NCI-H526 (cell line): ENCODE measurements at regions not wholly inside any gene's neighbourhood (a gene's known extent, or its start where the extent isn't known, plus 50 kb on each side); places are given as distances from the start of the nearest gene placed in this dataset.
"Not testable (repeated sequence)": the region's sequence is repeated elsewhere in the genome, so short reads cannot be mapped to it uniquely, and the experiment has no call there.

Experiments used
- DNase-seq, 2 experiments: peaks; one replicate each; lab custom pipeline; 2025; lab: John Stamatoyannopoulos, UW

DNA sequence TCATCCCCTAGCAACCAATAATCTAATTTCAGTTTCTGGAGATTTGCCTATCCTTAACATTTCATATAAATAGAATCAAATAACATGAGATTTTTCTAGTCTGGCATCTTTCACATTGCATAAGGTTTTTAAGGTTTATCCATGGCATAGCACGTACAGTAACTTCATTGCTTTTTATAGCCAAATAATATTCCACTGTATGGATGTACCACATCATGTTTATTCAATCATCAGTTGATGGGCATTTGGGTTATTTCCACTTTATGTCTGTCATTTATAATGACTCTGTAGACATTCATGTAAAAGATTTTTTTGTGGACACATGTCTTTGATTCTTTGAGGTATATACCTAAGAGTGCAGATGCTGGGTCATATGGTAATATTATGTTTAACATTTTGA lies 1052.6 kb downstream of the DNAJB9 start:
- no peak for DNase-seq

DNA sequence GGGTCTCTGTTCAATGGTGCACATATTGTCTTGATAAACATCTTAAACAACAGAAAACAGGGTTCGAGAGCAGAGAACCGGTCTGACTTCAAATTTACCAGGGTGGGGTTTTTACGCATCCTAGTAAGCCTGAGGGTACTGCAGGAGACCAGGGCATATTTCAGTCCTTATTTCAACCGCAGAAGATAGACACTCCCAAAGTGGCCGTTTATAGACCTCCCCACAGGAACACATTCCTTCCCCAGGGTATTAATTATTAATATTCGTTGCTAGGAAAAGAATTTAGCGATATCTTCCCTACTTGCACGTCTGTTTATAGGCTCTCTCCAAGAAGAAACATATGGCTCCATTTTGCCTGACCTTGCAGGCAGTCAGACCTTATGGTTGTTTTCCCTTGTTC lies 1063.2 kb downstream of the DNAJB9 start:
- not testable (repeated sequence) for DNase-seq

DNA sequence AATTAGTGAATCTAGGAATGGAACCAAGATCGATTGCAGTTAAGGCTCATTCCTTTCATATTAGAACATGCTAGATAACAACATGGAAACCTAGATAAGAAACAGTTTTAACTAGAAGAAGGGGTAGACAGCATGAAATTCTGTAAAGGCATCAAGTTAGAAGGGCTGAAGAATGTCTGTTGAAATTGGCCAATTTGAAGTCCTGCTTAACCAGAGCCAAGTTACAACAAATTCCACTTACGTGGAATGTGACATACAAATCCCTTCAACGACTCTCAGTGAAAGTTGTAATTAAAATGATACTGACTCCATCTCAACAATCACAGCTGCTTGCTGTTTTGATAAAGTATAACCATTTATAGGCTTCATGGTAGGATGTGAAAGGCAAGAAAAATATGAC lies 1065.7 kb downstream of the DNAJB9 start:
- DNase-seq = no peak

DNA sequence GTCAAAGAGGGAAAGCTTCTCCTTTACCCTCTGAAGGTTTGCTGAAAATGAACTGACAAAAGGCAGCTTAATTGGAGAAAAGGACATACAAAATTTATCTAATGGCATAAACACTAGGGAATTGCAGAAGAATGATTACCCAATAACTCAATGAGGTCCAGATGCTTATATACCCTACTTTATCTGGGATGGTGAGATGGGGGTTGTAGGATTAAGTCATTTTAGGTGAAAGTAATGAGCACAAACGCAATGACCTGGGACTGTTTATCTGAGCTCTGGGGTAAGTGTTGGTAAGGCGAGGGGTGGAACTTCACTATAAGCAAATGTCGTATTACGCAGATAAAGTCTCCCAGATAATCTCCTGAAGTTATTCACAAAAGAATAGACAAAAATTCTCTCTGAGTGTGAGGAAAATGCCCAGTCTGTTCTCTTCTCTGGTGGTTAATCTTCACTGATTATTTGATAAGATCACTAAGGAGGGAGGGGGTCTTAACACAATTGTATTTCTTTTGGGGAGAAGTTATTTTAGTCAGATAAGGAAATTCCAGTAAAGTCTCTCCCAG lies 1067.8 kb downstream of the DNAJB9 start:
- DNase-seq = no peak

DNA sequence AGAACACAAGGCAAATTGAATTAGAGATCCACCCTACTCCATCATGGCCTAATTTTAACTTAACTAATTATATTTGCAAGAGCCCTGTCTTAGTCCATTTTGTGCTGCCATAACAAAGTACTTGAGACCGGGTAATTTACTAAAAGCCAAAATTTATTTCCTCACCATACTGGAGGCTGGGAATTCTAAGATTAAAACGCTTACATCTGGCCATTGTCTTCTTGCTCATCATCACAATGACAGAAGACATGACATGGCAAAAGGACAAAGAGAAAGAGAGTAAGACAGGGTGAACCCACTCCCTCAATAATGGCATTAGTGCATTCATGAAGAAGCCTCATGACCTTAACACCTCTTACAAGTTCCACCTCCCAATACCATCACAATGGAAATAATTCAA lies 1068.6 kb downstream of the DNAJB9 start:
- DNase-seq = no peak

DNA sequence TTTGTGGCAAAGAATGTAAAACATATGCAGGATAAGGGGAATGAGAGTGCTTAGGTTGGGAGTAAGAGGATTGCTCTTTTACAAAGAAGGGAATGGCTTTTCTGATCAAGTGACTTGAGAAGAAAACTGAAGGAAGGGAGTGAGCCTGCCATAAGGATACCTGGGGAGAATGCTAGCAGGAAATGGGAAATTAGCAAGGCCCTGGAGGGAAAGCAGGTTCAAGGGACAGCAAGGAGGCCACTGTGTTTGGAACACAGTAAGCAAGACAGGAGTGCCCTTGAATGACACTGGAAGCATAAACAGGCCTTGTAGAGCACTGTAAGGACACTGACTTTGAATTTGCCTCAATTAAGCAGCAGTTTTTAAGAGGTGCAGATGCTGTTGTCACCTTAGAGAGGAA lies 1069.9 kb downstream of the DNAJB9 start:
- DNase-seq = no peak

DNA sequence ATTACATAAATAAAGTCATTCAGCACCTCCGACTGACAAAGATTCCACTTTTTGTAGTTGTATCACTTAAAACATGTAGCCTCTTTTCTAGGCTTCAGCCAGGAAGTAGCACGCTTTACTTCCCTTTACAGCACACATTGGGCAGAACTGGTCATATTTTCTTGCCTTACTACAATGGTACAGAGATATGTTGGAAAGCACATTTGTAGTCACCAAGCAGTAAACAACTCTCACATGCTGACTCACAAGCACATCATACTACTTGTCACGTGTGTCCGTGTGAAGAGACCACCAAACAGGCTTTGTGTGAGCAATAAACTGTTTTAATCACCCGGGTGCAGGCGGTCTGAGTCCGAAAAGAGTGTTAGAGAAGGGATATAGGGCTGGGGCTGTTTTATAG lies 1071.8 kb downstream of the DNAJB9 start:
- no peak for DNase-seq

DNA sequence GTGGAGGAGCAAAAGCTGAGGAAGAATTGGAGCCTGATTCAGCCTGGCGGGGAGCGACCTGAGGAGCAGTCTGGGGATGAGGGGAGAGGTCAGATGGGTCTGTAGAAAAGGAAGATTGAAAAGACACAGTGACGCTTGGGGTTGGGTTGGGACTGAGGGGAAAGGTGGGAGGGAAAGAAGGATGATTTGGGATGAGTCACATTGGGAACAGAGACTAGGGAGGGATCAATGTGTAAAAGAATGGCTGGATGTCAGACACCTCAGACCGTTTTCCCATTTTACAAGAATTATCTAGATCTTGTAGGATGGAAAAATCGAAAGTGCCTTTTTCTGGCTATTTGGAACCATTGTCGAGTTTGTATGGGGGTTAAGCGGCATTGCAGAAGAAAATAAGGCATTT lies 1076.5 kb downstream of the DNAJB9 start:
- no peak for DNase-seq

DNA sequence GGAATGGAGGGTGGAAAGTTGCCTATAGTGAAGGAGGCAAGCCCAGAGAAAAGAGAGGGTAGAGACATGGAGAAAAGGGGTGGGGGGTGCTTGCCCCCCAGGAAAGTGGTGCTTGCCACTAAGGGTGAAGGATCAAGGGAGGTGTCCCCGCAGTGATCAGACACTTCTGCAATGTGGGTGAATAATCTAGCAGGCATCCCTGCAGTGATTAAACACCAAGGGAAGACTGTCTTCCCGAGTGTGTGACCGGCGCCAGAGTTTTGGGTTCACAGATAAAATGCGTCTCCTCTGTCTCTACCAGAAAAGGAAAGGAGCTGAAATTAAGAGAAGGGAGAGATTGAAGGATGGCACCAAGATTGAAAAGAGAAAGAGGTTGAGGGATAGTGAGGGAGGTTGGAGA lies 1076.9 kb downstream of the DNAJB9 start:
- DNase-seq = not testable (repeated sequence)

DNA sequence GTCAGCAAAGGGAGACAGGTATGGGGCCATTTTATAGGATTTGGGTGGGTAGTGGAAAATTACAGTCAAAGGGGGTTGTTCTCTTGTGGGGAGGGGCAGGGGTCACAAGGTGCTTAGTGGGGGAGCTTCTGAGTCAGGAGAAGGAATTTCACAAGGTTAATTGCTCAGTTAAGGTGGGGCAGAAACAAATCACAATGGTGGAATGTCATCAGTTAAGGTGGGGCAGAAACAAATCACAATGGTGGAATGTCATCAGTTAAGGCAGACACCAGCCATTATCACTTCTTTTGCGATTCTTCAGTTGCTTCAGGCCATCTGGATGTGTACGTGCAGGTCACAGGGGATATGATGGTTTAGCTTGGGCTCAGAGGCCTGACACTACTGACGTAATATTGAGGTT lies 1077.6 kb downstream of the DNAJB9 start:
- DNase-seq = not testable (repeated sequence)

DNA sequence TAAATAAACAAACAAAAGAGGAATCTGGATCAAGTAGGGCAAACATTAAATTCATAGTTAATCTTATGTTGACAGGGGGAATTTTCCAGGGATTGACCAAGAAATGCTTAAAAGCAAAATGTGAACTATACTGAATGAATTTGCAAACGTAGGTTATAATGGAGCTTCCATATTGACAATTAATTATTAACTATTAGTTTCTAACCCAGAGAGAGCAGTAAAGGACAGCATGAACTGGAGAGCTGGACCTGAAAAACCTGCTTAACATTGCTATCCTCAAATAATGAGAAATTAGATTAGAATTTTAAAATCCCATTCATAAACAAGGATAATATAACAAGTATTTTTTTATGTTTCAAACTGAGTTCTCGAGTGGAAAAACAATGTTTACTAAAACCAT lies 1089.6 kb downstream of the DNAJB9 start:
- no peak for DNase-seq

DNA sequence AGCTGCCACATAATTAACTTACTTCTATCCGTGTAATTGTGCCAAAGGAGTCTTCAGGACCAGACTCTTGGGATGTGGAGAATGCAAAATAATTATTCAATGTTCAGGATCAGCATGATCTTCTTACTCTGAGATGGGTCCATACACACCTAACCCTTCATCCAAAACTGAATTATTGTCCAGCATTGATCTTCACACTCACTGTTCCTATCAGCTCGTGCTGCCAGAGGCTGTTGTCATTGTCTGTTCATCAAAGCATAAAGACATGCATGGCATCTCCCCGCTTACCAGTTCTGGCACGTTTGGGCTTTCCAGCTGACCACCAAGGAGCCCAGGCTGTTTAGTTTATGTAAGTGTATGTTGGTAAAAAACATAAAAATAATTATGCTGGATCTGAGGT lies 1090.7 kb downstream of the DNAJB9 start:
- DNase-seq = no peak

DNA sequence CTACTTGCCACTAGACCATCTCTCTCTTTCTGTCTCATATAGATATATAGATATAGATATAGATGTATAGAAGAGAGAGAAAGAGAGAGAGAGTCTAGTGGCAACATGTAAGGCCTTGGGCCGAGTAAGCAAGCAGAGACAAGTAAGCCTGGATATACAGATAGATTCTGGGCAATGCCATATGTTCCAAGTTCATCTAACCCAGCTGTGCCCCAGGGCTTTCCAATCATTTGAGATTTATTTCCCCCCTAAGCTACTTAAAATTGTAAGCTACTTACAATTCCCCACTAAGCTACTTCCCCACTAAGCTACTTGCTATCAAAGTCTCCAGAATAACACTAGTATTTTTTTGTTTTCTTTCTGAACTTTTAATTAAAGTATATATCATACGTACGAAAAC lies 1094.1 kb downstream of the DNAJB9 start:
- DNase-seq = no peak

DNA sequence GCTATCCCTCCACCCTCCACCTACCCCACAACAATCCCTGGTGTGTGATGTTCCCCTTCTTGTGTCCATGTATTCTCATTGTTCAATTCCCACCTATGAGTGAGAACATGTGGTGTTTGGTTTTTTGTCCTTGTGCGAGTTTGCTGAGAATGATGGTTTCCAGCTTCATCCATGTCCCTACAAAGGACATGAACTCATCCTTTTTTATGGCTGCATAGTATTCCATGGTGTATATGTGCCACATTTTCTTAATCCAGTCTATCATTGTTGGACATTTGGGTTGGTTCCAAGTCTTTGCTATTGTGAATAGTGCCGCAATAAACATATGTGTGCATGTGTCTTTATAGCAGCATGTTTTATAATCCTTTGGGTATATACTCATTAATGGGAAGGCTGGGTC lies 1117.6 kb downstream of the DNAJB9 start:
- DNase-seq = not testable (repeated sequence)

DNA sequence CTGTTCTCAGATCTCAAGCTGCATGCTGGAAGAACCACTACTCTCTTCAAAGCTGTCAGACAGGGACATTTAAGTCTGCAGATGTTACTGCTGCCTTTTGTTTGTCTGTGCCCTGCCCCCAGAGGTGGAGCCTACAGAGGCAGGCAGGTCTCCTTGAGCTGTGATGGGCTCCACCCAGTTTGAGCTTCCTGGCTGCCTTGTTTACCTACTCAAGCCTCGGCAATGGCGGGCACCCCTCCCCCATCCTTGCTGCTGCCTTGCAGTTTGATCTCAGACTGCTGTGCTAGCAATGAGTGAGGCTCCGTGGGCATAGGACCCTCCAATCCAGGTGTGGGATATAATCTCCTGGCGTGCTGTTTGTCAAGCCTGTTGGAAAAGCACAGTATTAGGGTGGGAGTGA lies 1122.9 kb downstream of the DNAJB9 start:
- DNase-seq = peak in 1 of 2 experiments; percentile 4

DNA sequence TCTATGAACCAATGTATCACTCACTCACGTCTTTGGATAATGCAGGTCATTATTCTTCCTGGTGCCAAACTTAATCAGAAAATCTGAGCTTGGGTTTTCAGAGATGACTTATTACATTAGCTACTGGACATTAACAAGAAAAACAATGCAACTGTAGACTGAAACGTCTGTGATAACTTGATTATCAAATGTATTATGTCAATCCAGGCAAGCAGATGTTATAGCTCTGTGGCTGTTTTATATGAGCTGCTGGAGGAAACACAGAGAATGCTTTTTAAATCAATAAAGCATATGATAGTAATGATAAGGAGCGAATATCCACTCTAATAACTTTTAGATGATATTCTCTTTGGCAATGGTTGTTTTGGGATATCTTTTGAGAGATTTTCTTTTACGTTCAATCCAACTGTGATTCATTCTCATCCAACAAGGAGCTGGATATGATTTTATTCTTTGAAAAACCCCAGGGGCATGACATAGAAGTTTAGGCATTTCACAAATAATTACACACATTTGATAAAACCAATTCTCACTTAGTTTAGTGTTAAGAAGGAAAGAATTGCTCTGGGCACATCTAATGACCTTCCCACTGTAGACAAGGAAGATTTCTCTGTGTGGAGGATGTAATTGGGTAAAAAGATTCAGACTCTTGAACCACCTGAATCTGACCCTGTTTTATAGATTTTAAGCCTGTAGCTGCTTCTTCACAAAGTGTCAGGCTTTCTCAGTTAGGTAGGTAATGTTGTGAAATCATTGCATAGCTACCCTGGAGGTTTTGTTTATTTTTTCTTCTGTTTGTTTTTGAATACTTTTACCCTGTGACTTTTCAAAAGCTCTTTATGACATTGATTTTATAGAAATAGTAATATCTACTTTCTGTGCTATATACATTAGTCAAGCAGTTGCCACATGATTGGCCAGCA lies 1124.7 kb downstream of the DNAJB9 start:
- no peak for DNase-seq

DNA sequence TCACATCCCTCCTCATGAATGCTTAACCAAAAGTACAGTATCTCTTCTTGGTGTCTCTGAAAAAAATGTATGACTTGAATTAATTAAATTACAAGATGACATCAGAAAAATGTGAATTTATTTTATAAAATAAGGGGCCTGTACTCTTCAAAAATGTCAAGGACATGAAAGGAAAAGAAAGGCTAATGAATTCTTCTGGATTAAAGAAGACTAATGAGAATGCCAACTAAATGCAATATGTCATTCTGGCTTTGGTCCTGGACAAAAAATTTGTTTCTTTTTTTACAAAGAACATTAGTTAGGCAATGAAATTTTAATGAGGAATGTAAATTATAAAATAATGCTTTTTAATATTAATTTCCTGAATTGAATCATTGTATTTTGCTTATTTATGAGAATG lies 1125.7 kb downstream of the DNAJB9 start:
- DNase-seq = no peak

DNA sequence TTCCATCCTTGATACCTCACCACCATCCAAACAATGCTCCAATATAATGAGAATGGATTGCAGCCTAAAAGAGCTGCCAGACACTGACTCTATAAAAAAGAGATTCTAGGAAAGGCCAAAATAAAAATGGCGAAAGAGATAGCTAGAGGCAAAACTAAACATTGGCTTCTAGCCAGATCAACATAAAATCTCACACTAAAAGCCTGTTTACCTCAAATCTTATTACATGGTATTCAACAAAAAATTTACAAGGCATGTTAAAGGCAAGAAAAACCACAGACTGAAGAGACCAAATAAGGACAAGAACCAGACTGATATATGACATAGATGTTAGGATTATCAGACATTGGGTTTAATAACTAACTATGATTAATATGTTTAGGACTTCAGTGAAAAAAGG lies 1127.0 kb downstream of the DNAJB9 start:
- DNase-seq = no peak

DNA sequence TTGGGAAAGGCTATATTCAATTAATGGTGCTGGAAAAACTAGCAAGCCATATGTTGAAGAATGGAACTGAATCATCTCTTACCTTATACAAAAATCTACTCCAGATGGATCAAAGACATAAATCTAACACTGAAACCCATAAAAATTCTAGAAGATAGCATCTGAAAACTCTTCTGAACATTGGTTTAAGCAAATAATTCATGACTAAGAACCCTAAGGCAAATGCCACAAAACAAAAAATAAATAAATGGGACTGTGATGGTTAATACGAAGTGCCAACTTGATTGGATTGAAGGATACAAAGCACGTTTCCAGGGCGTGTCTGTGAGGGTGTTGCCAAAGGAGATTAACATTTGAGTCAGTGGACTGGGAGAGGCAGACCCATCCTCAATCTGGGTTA lies 1130.0 kb downstream of the DNAJB9 start:
- no peak for DNase-seq

DNA sequence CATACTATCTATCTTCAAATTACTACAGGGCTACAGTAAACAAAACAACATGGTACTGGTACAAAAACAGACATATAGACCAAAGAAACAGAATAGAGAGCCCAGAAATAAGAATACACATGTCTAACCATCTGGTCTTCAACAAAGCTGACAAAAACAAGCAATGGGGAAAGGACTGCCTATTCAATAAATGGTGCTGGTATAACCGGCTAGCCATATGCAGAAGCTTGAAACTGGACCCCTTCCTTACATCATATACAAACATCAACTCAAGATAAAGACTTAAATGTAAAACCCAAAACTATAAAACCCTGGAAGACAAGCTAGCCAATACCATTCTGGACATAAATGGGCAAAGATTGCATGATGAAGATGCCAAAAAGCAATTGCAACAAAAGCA lies 1143.7 kb downstream of the DNAJB9 start:
- no peak for DNase-seq

DNA sequence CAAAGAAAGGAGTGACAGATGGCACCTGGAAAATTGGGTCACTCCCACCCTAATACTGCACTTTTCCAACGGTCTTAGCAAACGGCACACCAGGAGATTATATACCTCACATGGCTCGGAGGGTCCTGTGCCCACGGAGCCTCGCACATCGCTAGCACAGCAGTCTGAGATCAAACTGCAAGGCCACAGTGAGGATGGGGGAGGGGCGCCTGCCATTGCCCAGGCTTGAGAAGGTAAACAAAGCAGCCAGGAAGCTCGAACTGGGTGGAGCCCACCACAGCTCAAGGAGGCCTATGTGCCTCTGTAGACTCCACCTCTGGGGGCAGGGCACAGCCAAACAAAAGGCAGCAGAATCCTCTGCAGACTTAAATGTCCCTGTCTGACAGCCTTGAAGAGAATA lies 1149.7 kb downstream of the DNAJB9 start:
- DNase-seq = peak in 1 of 2 experiments; percentile 21

DNA sequence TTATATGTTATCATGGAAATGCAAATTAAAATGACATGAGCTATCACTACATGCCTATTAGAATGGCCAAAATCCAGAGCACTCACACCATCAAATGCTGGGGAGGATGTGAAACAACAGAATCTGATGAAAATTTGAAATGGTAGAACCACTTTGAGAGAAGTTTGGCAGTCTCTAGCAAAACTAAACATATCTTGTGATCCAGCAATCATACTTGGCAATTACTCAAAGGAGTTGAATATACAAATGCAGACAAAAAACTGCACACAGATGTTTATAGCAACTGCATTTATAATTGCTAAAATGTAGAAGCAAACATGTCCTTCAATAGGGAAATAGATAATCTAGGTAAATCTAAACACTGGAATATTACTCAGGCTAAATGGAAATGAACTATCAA lies 1164.9 kb downstream of the DNAJB9 start:
- DNase-seq = no peak

DNA sequence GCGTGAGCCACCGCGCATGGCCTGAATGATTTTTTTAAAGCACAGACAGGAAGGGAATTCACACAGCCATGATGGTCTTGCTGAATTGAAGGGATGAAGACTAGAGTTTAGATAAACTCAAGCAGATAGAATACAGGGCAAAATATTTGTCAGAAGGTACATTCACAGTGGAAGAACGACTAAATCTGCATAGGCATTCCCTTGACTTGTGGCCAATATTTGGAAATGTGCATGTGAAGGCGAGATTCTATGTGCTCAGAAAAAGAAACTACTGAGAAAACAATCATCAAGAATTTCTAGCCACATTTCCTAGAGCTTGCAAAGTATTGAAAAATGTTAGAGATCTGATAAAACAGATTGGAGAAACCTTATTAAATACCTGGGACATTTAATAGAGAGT lies 1166.2 kb downstream of the DNAJB9 start:
- DNase-seq = no peak
